HG03103 (cell line): ENCODE measurements at regions not wholly inside any gene's neighbourhood (a gene's known extent, or its start where the extent isn't known, plus 50 kb on each side); places are given as distances from the start of the nearest gene placed in this dataset.

Source experiments
- ATAC-seq: cut with Tn5 transposase; IDR thresholded peaks from one replicate; pipeline ENCODE4 v1.9.1; 2021; ENCODE audit warnings: low read depth; ENCODE audit not compliant: unreplicated experiment

GRCh38 chr15:69902414-69903062 lies 195.2 kb downstream of the TLE3 start:
- ATAC-seq, result no peak

- no peak for ATAC-seq
Measured at GRCh38 chr15:69903470-69904469, 193.9 kb downstream of the TLE3 start.

- no peak for ATAC-seq
Measured at GRCh38 chr15:69906256-69907185, 191.2 kb downstream of the TLE3 start.

GRCh38 chr15:69908060-69908459 lies 189.7 kb downstream of the TLE3 start:
- no peak for ATAC-seq

GRCh38 chr15:69908590-69909420 lies 188.9 kb downstream of the TLE3 start:
- ATAC-seq, result no peak

- no peak for ATAC-seq
Measured at GRCh38 chr15:69909719-69910444, 187.8 kb downstream of the TLE3 start.

GRCh38 chr15:69910514-69910913 lies 187.2 kb downstream of the TLE3 start:
- ATAC-seq, result no peak

- ATAC-seq, result no peak
Measured at GRCh38 chr15:69912116-69912515, 185.6 kb downstream of the TLE3 start.

- ATAC-seq, result no peak
Measured at GRCh38 chr15:69914040-69914439, 183.7 kb downstream of the TLE3 start.

GRCh38 chr15:69914960-69915359 lies 182.8 kb downstream of the TLE3 start:
- ATAC-seq, result no peak

GRCh38 chr15:69916169-69916785 lies 181.4 kb downstream of the TLE3 start:
- no peak for ATAC-seq

- no peak for ATAC-seq
Measured at GRCh38 chr15:69917056-69917455, 180.7 kb downstream of the TLE3 start.

- no peak for ATAC-seq
Measured at GRCh38 chr15:69919816-69920215, 177.9 kb downstream of the TLE3 start.

GRCh38 chr15:69920221-69920620 lies 177.5 kb downstream of the TLE3 start:
- ATAC-seq, result no peak

GRCh38 chr15:69921626-69922619 lies 175.8 kb downstream of the TLE3 start:
- ATAC-seq, result no peak

GRCh38 chr15:69924531-69924930 lies 173.2 kb downstream of the TLE3 start:
- no peak for ATAC-seq

GRCh38 chr15:69926006-69926405 lies 171.7 kb downstream of the TLE3 start:
- ATAC-seq, result no peak

- no peak for ATAC-seq
Measured at GRCh38 chr15:69926721-69927120, 171.0 kb downstream of the TLE3 start.
